ENCODE measurements at regions not wholly inside any gene's neighbourhood (a gene's known extent, or its start where the extent isn't known, plus 50 kb on each side); places are given as distances from the start of the nearest gene placed in this dataset.

DNA sequence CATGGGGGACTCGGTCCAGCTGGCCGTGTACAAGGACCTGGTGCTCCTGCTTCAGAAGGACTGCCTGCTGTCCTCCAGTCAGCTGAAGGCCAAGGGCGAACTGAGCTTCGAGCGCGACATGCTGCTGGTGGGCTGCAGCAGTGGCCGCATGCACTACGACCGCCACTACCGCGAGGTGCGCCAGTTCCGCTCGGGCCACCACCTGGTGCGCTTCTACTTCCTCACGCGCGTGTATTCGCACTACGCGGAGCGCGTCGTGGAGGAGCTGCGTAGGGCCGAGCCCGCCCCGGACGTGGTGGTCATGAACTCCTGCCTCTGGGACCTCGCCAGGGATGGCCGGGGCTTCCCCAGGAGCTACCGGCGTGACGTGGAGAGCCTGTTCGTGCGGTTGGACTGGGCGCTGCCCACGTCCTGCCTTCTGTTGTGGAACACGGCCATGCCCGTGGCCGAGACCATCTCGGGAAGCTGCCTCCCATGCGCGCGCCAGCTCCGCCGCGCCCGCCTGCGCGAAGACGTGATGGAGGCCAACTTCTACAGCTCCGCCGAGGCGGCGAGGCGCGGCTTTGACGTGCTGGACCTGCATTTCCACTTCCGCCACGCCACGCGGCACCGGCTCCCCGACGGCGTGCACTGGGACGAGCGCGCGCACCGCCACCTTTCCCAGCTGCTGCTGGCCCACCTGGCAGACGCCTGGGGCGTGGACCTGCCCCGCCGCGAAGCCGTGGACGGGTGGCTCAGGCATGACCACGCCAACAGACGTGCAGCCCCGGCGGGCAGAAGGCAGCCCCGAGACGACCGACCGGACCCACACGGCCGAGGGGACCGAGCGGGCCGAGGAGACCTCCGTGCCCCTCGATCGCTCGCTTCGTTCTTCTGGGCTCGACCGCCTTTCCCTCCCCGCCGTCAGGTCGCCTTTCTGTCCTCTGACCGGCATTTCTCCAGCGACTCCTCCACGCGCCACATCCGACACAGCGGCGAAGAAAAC, 293.9 kb upstream of the ERBB4 start:
- H3K27me3 ChIP-seq = no peaks in the 10 kb centered on the region
- H3K4me3 ChIP-seq = no peak overlapping the region
- intact Hi-C loops (cut with DNase I; ENCODE audit: low total_unique reads) = no loop called here
- peaks cover 0 to 12% of the 10 kb centered on the region in 2 donors for H3K9me3 ChIP-seq
- 95 to 100% methylated on average over 3 to 102 of the region's 109 CpGs for WGBS, 2 donors (ENCODE audit: low coverage in 1 of 2)
- in situ Hi-C loops (cut with MboI; ENCODE audit: low pct_ligation_motif_present in 1 of 4, low pct_unique_long_range_greater_than_20kb in 1 of 4, low sequenced_read_pairs in 3 of 4) = loop anchor here in 1 of 4 donors (25.0 kb wide), 1 partner anchor 105 kb away; no protein-coding TSS in a partner anchor
- H3K27ac ChIP-seq = no peak overlapping the region
- TF ChIP-seq POLR2A (IDR thresholded peaks at IDR 0.05) (no peak), POLR2AphosphoS5 (IDR thresholded peaks at IDR 0.05) (no peak), EP300 (IDR thresholded peaks at IDR 0.05; ENCODE audit: low read depth) (no peak), CTCF (IDR thresholded peaks at IDR 0.05) (no peak)
- H3K4me1 ChIP-seq = no peaks in the 10 kb centered on the region
- no peak for DNase-seq
- H3K36me3 ChIP-seq = no peaks in the 10 kb centered on the region

- no peak overlapping the region for H3K27ac ChIP-seq
- in situ Hi-C loops (cut with MboI; ENCODE audit: low pct_ligation_motif_present in 1 of 4, low pct_unique_long_range_greater_than_20kb in 1 of 4, low sequenced_read_pairs in 3 of 4) = loop anchor here in 1 of 4 donors (25.0 kb wide), 1 partner anchor 106 kb away; no protein-coding TSS in a partner anchor
- no peaks in the 10 kb centered on the region for H3K36me3 ChIP-seq
- H3K4me1 ChIP-seq = no peaks in the 10 kb centered on the region
- intact Hi-C loops (cut with DNase I; ENCODE audit: low total_unique reads) = no loop called here
- H3K4me3 ChIP-seq = no peak overlapping the region
- no peaks in the 10 kb centered on the region for H3K27me3 ChIP-seq
- DNase-seq = no peak
- H3K9me3 ChIP-seq = peaks cover 0 to 12% of the 10 kb centered on the region in 2 donors
- TF ChIP-seq CTCF (IDR thresholded peaks at IDR 0.05) (no peak), POLR2AphosphoS5 (IDR thresholded peaks at IDR 0.05) (no peak), EP300 (IDR thresholded peaks at IDR 0.05; ENCODE audit: low read depth) (no peak), POLR2A (IDR thresholded peaks at IDR 0.05) (no peak)
- 97% methylated on average over 50 of the region's 50 CpGs; no CpG with 5 or more reads in 1 of the 2 donors for WGBS, 2 donors (ENCODE audit: low coverage in 1 of 2)
Measured at GRCh38 chr2:212831671-212832199, 293.1 kb upstream of the ERBB4 start.

DNA sequence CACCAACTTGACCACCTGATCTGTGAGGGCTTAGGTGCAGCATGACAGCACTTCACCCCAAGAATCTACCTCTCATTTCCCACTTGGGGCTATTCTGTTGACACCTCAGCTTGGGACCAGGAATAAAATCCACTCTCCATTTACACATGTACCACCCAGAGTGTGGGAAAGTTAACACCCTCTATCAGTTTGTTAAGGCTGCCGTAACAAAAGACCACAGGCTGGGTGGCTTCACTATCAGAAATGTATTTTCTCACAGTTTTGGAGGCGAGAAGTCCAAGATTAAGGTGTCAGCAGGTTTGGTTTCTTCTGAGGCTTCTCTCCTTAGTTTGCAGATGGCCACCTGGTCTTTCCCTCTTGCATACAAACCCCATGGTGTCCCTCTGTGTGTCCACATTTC, 277.7 kb upstream of the ERBB4 start:
- Histone ChIP-seq H3K4me3 (no peak overlapping the region), H3K4me1 (no peaks in the 10 kb centered on the region), H3K27me3 (no peaks in the 10 kb centered on the region), H3K9me3 (no peaks in the 10 kb centered on the region), H3K36me3 (no peaks in the 10 kb centered on the region), H3K27ac (no peak overlapping the region)
- WGBS, 2 donors (ENCODE audit: low coverage in 1 of 2) = 80 to 94% methylated on average over 1 to 2 of the region's 2 CpGs
- intact Hi-C loops (cut with DNase I; ENCODE audit: low total_unique reads) = no loop called here
- TF ChIP-seq POLR2A (IDR thresholded peaks at IDR 0.05) = no peak
- TF ChIP-seq EP300 (IDR thresholded peaks at IDR 0.05; ENCODE audit: low read depth) = no peak
- no peak for TF ChIP-seq CTCF (IDR thresholded peaks at IDR 0.05)
- no peak for TF ChIP-seq POLR2AphosphoS5 (IDR thresholded peaks at IDR 0.05)
- DNase-seq = no peak
- in situ Hi-C loops (cut with MboI; ENCODE audit: low pct_ligation_motif_present in 1 of 4, low pct_unique_long_range_greater_than_20kb in 1 of 4, low sequenced_read_pairs in 3 of 4) = no loop called here

DNA sequence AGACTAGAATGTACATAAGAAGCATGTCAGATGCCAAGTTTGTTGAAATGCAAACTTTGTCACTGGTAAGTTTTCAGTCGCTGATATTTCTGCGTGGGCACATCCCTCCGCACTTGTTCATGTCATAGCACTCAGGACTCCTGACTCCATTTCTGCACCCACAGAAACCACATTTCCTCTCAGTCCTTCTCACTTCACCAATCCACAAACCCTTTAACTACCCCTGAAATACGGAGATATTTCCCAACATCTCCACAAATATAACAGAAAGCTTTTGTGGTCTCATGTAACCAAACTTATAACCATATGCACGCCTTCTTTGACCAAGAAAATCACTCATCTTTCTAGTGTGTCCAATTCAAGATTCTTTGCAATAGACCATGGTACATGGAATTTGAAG, 276.9 kb upstream of the ERBB4 start:
- in situ Hi-C loops (cut with MboI; ENCODE audit: low pct_ligation_motif_present in 1 of 4, low pct_unique_long_range_greater_than_20kb in 1 of 4, low sequenced_read_pairs in 3 of 4) = no loop called here

More for the DNA sequence above, 276.9 kb upstream of the ERBB4 start:
- no peak overlapping the region for H3K27ac ChIP-seq
- H3K27me3 ChIP-seq = no peaks in the 10 kb centered on the region
- no peaks in the 10 kb centered on the region for H3K9me3 ChIP-seq
- H3K4me1 ChIP-seq = no peaks in the 10 kb centered on the region
- WGBS, 2 donors (ENCODE audit: low coverage in 1 of 2) = 63 to 67% methylated on average over 2 to 5 of the region's 5 CpGs
- TF ChIP-seq EP300 (IDR thresholded peaks at IDR 0.05; ENCODE audit: low read depth) = no peak
- no peak for TF ChIP-seq POLR2AphosphoS5 (IDR thresholded peaks at IDR 0.05)
- TF ChIP-seq POLR2A (IDR thresholded peaks at IDR 0.05) = no peak
- TF ChIP-seq CTCF (IDR thresholded peaks at IDR 0.05) = no peak
- intact Hi-C loops (cut with DNase I; ENCODE audit: low total_unique reads) = no loop called here
- H3K36me3 ChIP-seq = no peaks in the 10 kb centered on the region
- no peak overlapping the region for H3K4me3 ChIP-seq
- no peak for DNase-seq

Measured in transverse colon (tissue), 4 donors.